H9 (cell line): ENCODE measurements at regions not wholly inside any gene's neighbourhood (a gene's known extent, or its start where the extent isn't known, plus 50 kb on each side); places are given as distances from the start of the nearest gene placed in this dataset.

ENCODE experiments used
- DNase-seq: peaks from one replicate; pipeline ENCODE4 v3.0.0-alpha.2; 2017
- H2AFZ ChIP-seq: one replicate; pipeline ENCODE4 v1.6.1; 2013; ENCODE audit warnings: mild to moderate bottlenecking, low read length, control low read depth, moderate library complexity
- H2AK5ac ChIP-seq: 2 replicates; pipeline ENCODE4 v1.6.1; 2013; ENCODE audit warnings: low read length, control low read depth, mixed read lengths; ENCODE audit not compliant: insufficient read length
- H2BK120ac ChIP-seq: one replicate; pipeline ENCODE4 v1.6.1; 2013; ENCODE audit warnings: low read depth, mild to moderate bottlenecking, low read length, control low read depth, inconsistent platforms; ENCODE audit not compliant: poor library complexity, severe bottlenecking
- H2BK12ac ChIP-seq: 2 replicates; pipeline ENCODE4 v1.6.1; 2013; ENCODE audit warnings: low read length, control low read depth, mixed read lengths, low read depth; ENCODE audit not compliant: insufficient read length
- H2BK15ac ChIP-seq: 2 replicates; pipeline ENCODE4 v1.6.1; 2013; ENCODE audit warnings: low read depth, low read length, control low read depth
- H2BK20ac ChIP-seq: one replicate; pipeline ENCODE4 v1.6.1; 2013; ENCODE audit warnings: low read depth, mild to moderate bottlenecking, low read length, control low read depth, inconsistent platforms; ENCODE audit not compliant: poor library complexity, severe bottlenecking
- H2BK5ac ChIP-seq: 2 replicates; pipeline ENCODE4 v1.6.1; 2013; ENCODE audit warnings: low read length, control low read depth, mixed read lengths; ENCODE audit not compliant: insufficient read length
- H3K14ac ChIP-seq: 2 replicates; pipeline ENCODE4 v1.6.1; 2013; ENCODE audit warnings: low read length, control low read depth; ENCODE audit not compliant: insufficient read depth
- H3K18ac ChIP-seq: 2 replicates; pipeline ENCODE4 v1.6.1; 2013; ENCODE audit warnings: low read depth, mild to moderate bottlenecking, mixed read lengths, low read length, control low read depth; ENCODE audit not compliant: insufficient read length
- H3K23ac ChIP-seq: 2 replicates; pipeline ENCODE4 v1.6.1; 2013; ENCODE audit warnings: low read length, control low read depth, mixed read lengths, low read depth; ENCODE audit not compliant: insufficient read length
- H3K23me2 ChIP-seq: 2 replicates; pipeline ENCODE4 v1.6.1; 2013; ENCODE audit warnings: low read depth, mild to moderate bottlenecking, mixed read lengths, low read length, control low read depth; ENCODE audit not compliant: insufficient read length, poor library complexity, severe bottlenecking
- H3K27ac ChIP-seq: 2 replicates; pipeline ENCODE4 v1.5.1; 2013; ENCODE audit warnings: low read length, control low read depth, mixed read lengths, low read depth; ENCODE audit not compliant: insufficient read length
- H3K27me3 ChIP-seq: 2 replicates; pipeline ENCODE4 v1.6.1; 2013; ENCODE audit warnings: low read length, control low read depth, inconsistent platforms; ENCODE audit not compliant: insufficient read depth
- H3K4ac ChIP-seq: 2 replicates; pipeline ENCODE4 v1.6.1; 2013; ENCODE audit warnings: low read depth, mild to moderate bottlenecking, control low read depth, inconsistent platforms, low read length, moderate library complexity
- H3K4me1 ChIP-seq: 2 replicates; pipeline ENCODE4 v1.6.1; 2013; ENCODE audit warnings: low read length, control low read depth, inconsistent platforms; ENCODE audit not compliant: insufficient read depth
- H3K4me2 ChIP-seq: 2 replicates; pipeline ENCODE4 v1.6.1; 2013; ENCODE audit warnings: low read length, control low read depth, mixed read lengths; ENCODE audit not compliant: insufficient read length, insufficient read depth
- H3K56ac ChIP-seq: 2 replicates; pipeline ENCODE4 v1.6.1; 2013; ENCODE audit warnings: low read depth, mild to moderate bottlenecking, mixed read lengths, low read length, control low read depth; ENCODE audit not compliant: insufficient read length
- H3K79me1 ChIP-seq: 2 replicates; pipeline ENCODE4 v1.6.1; 2013; ENCODE audit warnings: low read depth, mild to moderate bottlenecking, moderate library complexity, low read length, control low read depth, inconsistent platforms; ENCODE audit not compliant: insufficient read depth, poor library complexity, severe bottlenecking
- H3K79me2 ChIP-seq: 2 replicates; pipeline ENCODE4 v1.6.1; 2013; ENCODE audit warnings: low read length, control low read depth, inconsistent platforms; ENCODE audit not compliant: insufficient read depth
- H3K9ac ChIP-seq: 2 replicates; pipeline ENCODE4 v1.6.1; 2013; ENCODE audit warnings: low read length, control low read depth, mixed read lengths; ENCODE audit not compliant: insufficient read length; ENCODE audit errors: extremely low read depth
- H3K9me3 ChIP-seq: one replicate; pipeline ENCODE4 v1.6.1; 2013; ENCODE audit warnings: low read depth, low read length, inconsistent platforms; ENCODE audit not compliant: control insufficient read depth
- H3T11ph ChIP-seq: one replicate; pipeline ENCODE4 v1.6.1; 2013; ENCODE audit warnings: mild to moderate bottlenecking, low read length, control low read depth, inconsistent platforms
- H4K20me1 ChIP-seq: one replicate; pipeline ENCODE4 v1.6.1; 2013; ENCODE audit not compliant: control insufficient read depth, insufficient read length, insufficient read depth
- H4K5ac ChIP-seq: 2 replicates; pipeline ENCODE4 v1.6.1; 2013; ENCODE audit warnings: low read depth, mild to moderate bottlenecking, mixed read lengths, low read length, control low read depth; ENCODE audit not compliant: insufficient read length
- H4K8ac ChIP-seq: replicated peaks from 2 replicates; pipeline ENCODE4 v1.6.1; 2013; ENCODE audit warnings: low read length, control low read depth, mixed read lengths, low read depth; ENCODE audit not compliant: insufficient read length
- H4K91ac ChIP-seq: 2 replicates; pipeline ENCODE4 v1.6.1; 2013; ENCODE audit warnings: low read depth, mild to moderate bottlenecking, moderate library complexity, mixed read lengths, low read length, control low read depth; ENCODE audit not compliant: insufficient read length
- H3K27ac Mint-ChIP-seq, 3 experiments: 2 replicates in 2 of 3; 3 replicates in 1 of 3; pipeline ENCODE4 v1.8.0; 2020 to 2021; ENCODE audit warnings: mixed read lengths in 3 of 3, mild to moderate bottlenecking in 1 of 3, moderate library complexity in 1 of 3
- H3K27me3 Mint-ChIP-seq: 2 replicates; pipeline ENCODE4 v1.8.0; 2021; ENCODE audit warnings: low read depth, mild to moderate bottlenecking, moderate library complexity, mixed read lengths
- H3K36me3 Mint-ChIP-seq, 3 experiments: 2 replicates in 2 of 3; 3 replicates in 1 of 3; pipeline ENCODE4 v1.8.0; 2020 to 2021; ENCODE audit warnings: low read depth in 3 of 3, mixed read lengths in 3 of 3; ENCODE audit not compliant: insufficient read depth in 1 of 3
- H3K4me1 Mint-ChIP-seq, 2 experiments: 2 replicates each; pipeline ENCODE4 v1.8.0; 2020; ENCODE audit warnings: mixed read lengths in 2 of 2
- H3K4me3 Mint-ChIP-seq, 2 experiments: 2 replicates in 1 of 2; 3 replicates in 1 of 2; pipeline ENCODE4 v1.8.0; 2020 to 2021; ENCODE audit warnings: mild to moderate bottlenecking in 2 of 2, mixed read lengths in 2 of 2, moderate library complexity in 1 of 2
- H3K9me3 Mint-ChIP-seq, 2 experiments: 2 replicates in 1 of 2; 3 replicates in 1 of 2; pipeline ENCODE4 v1.8.0; 2020; ENCODE audit warnings: mild to moderate bottlenecking in 2 of 2, mixed read lengths in 2 of 2, moderate library complexity in 1 of 2
- CTCF ChIP-seq: fragments of 200-600 bp; sonication (generic); conservative IDR thresholded peaks from 3 replicates; pipeline ENCODE4 v1.8.0; 2021; ENCODE audit warnings: antibody characterized with exemption, mild to moderate bottlenecking
- WGBS: extraction: QIAGEN DNeasy Blood & Tissue Kit; methylation state at CpG from one replicate; pipeline ENCODE4 v1.1.7; 2013; ENCODE audit warnings: missing lambda C conversion rate, low lambda C conversion rate, mixed read lengths; ENCODE audit not compliant: insufficient read length; ENCODE audit errors: extremely low coverage; 5-methylcytosine and 5-hydroxymethylcytosine counted together

GRCh38 chrX:37955273-37955672, 51.1 kb upstream of the SYTL5 start:
- Mint-ChIP-seq H3K27ac (no peak overlapping the region), H3K4me3 (no peak overlapping the region), H3K4me1 (no peaks in the 10 kb centered on the region), H3K9me3 (peaks cover 29 to 32% of the 10 kb centered on the region in 2 experiments), H3K27me3 (no peaks in the 10 kb centered on the region), H3K36me3 (peaks cover 0 to 2% (median 0%) of the 10 kb centered on the region in 3 experiments; a peak in 1 of 7 replicates)
- Histone ChIP-seq H3K9me3 (no peaks in the 10 kb centered on the region), H3K23ac (no peak overlapping the region), H3K79me1 (no peaks in the 10 kb centered on the region), H3K18ac (no peak overlapping the region), H3K9ac (no peak overlapping the region), H3K23me2 (no peaks in the 10 kb centered on the region), H2BK15ac (no peak overlapping the region), H2BK12ac (no peak overlapping the region), H2AFZ (no peak overlapping the region), H2BK20ac (no peak overlapping the region), H3K79me2 (no peaks in the 10 kb centered on the region), H4K91ac (no peak overlapping the region), H4K5ac (no peak overlapping the region), H3T11ph (no peak overlapping the region), H3K56ac (no peak overlapping the region), H3K4me1 (no peaks in the 10 kb centered on the region), H3K4me2 (no peak overlapping the region), H2BK120ac (no peak overlapping the region), H3K14ac (no peak overlapping the region), H3K27me3 (no peaks in the 10 kb centered on the region), H3K4ac (no peak overlapping the region), H3K27ac (no peak overlapping the region), H2AK5ac (no peak overlapping the region), H4K8ac (no peak overlapping the region), H2BK5ac (no peak overlapping the region), H4K20me1 (no peaks in the 10 kb centered on the region)
- no CpG with 5 or more reads among the region's 3 CpGs for WGBS
- no peak for TF ChIP-seq CTCF
- no peak for DNase-seq
